ENCODE measurements at regions not wholly inside any gene's neighbourhood (a gene's known extent, or its start where the extent isn't known, plus 50 kb on each side); places are given as distances from the start of the nearest gene placed in this dataset.

DNA sequence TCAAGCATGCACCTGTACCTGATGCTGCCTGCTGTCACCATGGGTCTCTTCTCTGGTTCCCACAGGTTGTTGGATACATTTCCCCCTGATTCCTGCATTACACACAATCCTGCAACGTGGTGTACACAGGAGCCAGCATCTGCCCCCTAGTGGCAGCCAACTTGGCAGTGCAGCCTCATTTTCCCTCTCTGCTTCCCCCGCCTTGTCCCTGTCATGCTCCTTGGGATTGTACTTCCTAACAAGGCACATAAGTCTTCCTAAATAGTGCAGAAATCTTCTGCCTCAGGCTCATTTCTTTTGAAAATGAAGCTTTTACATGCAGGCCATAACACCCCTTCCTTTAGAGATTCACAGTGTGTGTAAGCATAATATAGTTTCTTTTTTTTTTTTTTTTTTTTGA is 387.5 kb downstream of the CCSER2 start:
- Histone ChIP-seq H4K20me1 (replicated peaks; ENCODE audit: insufficient read depth) (no peaks in the 10 kb centered on the region), H3K79me2 (replicated peaks; ENCODE audit: insufficient read depth) (no peaks in the 10 kb centered on the region), H3K27ac (ENCODE audit: low read depth) (no peak overlapping the region), H3F3A (replicated peaks; ENCODE audit: low read depth) (no peaks in the 10 kb centered on the region), H3K4me1 (ENCODE audit: insufficient read depth) (no peaks in the 10 kb centered on the region), H3K27me3 (ENCODE audit: insufficient read depth) (no peaks in the 10 kb centered on the region), H3K36me3 (ENCODE audit: insufficient read depth) (no peaks in the 10 kb centered on the region), H3K4me2 (no peak overlapping the region), H3K4me3 (no peak overlapping the region), H2AFZ (peak overlapping the region; percentile 87; the same call in 1 of the 2 replicates), H3K9me2 (ENCODE audit: insufficient read depth) (no peaks in the 10 kb centered on the region)
- Mint-ChIP-seq H3K36me3 (ENCODE audit: low read depth) (no peaks in the 10 kb centered on the region), H3K27ac (no peak overlapping the region), H3K9me3 (no peaks in the 10 kb centered on the region), H3K4me1 (no peaks in the 10 kb centered on the region), H3K4me3 (no peak overlapping the region), H3K27me3 (ENCODE audit: insufficient read depth, low read depth, poor library complexity) (peaks cover 2% of the 10 kb centered on the region)
- DNase-seq (ENCODE audit: low spot score) (peak; percentile 81), ATAC-seq (peak; percentile 100)
- TF ChIP-seq, protein P1, sequence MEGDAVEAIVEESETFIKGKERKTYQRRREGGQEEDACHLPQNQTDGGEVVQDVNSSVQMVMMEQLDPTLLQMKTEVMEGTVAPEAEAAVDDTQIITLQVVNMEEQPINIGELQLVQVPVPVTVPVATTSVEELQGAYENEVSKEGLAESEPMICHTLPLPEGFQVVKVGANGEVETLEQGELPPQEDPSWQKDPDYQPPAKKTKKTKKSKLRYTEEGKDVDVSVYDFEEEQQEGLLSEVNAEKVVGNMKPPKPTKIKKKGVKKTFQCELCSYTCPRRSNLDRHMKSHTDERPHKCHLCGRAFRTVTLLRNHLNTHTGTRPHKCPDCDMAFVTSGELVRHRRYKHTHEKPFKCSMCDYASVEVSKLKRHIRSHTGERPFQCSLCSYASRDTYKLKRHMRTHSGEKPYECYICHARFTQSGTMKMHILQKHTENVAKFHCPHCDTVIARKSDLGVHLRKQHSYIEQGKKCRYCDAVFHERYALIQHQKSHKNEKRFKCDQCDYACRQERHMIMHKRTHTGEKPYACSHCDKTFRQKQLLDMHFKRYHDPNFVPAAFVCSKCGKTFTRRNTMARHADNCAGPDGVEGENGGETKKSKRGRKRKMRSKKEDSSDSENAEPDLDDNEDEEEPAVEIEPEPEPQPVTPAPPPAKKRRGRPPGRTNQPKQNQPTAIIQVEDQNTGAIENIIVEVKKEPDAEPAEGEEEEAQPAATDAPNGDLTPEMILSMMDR (conservative IDR thresholded peaks at IDR 0.05; ENCODE audit: low read depth in 2 of 2), result peak; percentile 90 to 92
- TF ChIP-seq NANOG (IDR thresholded peaks at IDR 0.05; ENCODE audit: borderline replicate concordance), result no peak
- peak; percentile 45; the same call in 1 of the 2 replicates for TF ChIP-seq CREB1 (CRISPR knock-in tag; IDR thresholded peaks at IDR 0.05; ENCODE audit: low read depth)

GRCh38 chr10:84718877-84719616 is 390.7 kb downstream of the CCSER2 start:
- Histone ChIP-seq H3K27ac (ENCODE audit: low read depth) (no peak overlapping the region), H3K4me2 (no peak overlapping the region), H3K36me3 (ENCODE audit: insufficient read depth) (no peaks in the 10 kb centered on the region), H3K4me3 (no peak overlapping the region), H4K20me1 (replicated peaks; ENCODE audit: insufficient read depth) (no peaks in the 10 kb centered on the region), H3K27me3 (ENCODE audit: insufficient read depth) (no peaks in the 10 kb centered on the region), H3K9me2 (ENCODE audit: insufficient read depth) (0 out of 2 replicates have a peak, but pooled peaks cover 4% of the 10 kb centered on the region), H2AFZ (no peak overlapping the region), H3K4me1 (ENCODE audit: insufficient read depth) (no peaks in the 10 kb centered on the region), H3K79me2 (replicated peaks; ENCODE audit: insufficient read depth) (no peaks in the 10 kb centered on the region), H3F3A (replicated peaks; ENCODE audit: low read depth) (no peaks in the 10 kb centered on the region)
- TF ChIP-seq REST (IDR thresholded peaks at IDR 0.05; ENCODE audit: unreplicated experiment), result no peak
- TF ChIP-seq ZNF331 (CRISPR knock-in tag; IDR thresholded peaks at IDR 0.05; ENCODE audit: low read depth), result no peak
- no peak for TF ChIP-seq CREB1 (CRISPR knock-in tag; IDR thresholded peaks at IDR 0.05; ENCODE audit: low read depth)
- TF ChIP-seq NANOG (IDR thresholded peaks at IDR 0.05; ENCODE audit: borderline replicate concordance), result no peak
- TF ChIP-seq STAT1 (IDR thresholded peaks at IDR 0.05; ENCODE audit: unreplicated experiment), result no peak
- TF ChIP-seq JUNB (IDR thresholded peaks at IDR 0.05; ENCODE audit: unreplicated experiment), result no peak
- no peak overlapping the region for H3K27ac Mint-ChIP-seq
- H3K36me3 Mint-ChIP-seq (ENCODE audit: low read depth), result no peaks in the 10 kb centered on the region
- no peaks in the 10 kb centered on the region for H3K9me3 Mint-ChIP-seq
- H3K4me1 Mint-ChIP-seq, result no peaks in the 10 kb centered on the region
- no peak for DNase-seq (ENCODE audit: low spot score)
- no peak overlapping the region for H3K4me3 Mint-ChIP-seq
- H3K27me3 Mint-ChIP-seq (ENCODE audit: insufficient read depth, low read depth, poor library complexity), result peaks cover 2% of the 10 kb centered on the region
- ATAC-seq, result no peak

Data from GM23338 (cell line).